SK-N-SH treated with all-trans-retinoic acid at 6 μM for 48 hours (cell line): ENCODE measurements at regions not wholly inside any gene's neighbourhood (a gene's known extent, or its start where the extent isn't known, plus 50 kb on each side); places are given as distances from the start of the nearest gene placed in this dataset.

Experiments used
- ATAC-seq: fragments of 200-7000 bp; cut with Tn5 transposase; 3 replicates; pipeline ENCODE4 v1.9.1; 2020; ENCODE audit warnings: mild to moderate bottlenecking, moderate library complexity
- BACH2 ChIP-seq: fragments of 250-450 bp; sonication (Bioruptor Pico); IDR thresholded peaks from 2 replicates; pipeline ENCODE4 v1.9.0; 2021; ENCODE audit warnings: mild to moderate bottlenecking, borderline replicate concordance
- CSDC2 ChIP-seq: fragments of 250-450 bp; sonication (Bioruptor Pico); IDR thresholded peaks from 2 replicates; pipeline ENCODE4 v1.5.0; 2020; ENCODE audit warnings: mild to moderate bottlenecking, moderate library complexity
- ESRRG ChIP-seq: fragments of 250-450 bp; sonication (Bioruptor Pico); IDR thresholded peaks from 2 replicates; pipeline ENCODE4 v1.6.1; 2021; ENCODE audit warnings: mild to moderate bottlenecking
- GLIS3 ChIP-seq: fragments of 250-450 bp; sonication (Bioruptor Pico); IDR thresholded peaks from 2 replicates; pipeline ENCODE4 v1.5.0; 2020; ENCODE audit warnings: mild to moderate bottlenecking, moderate library complexity
- ISL1 ChIP-seq: fragments of 250-450 bp; sonication (Bioruptor Pico); IDR thresholded peaks from 2 replicates; pipeline ENCODE4 v2.1.2; 2022; ENCODE audit warnings: mild to moderate bottlenecking, moderate library complexity
- OSR1 ChIP-seq: fragments of 250-450 bp; sonication (Bioruptor Pico); IDR thresholded peaks from 2 replicates; pipeline ENCODE4 v1.8.0; 2022; ENCODE audit warnings: moderate library complexity, mild to moderate bottlenecking, inconsistent platforms
- PPARA ChIP-seq: fragments of 250-450 bp; sonication (Bioruptor Pico); IDR thresholded peaks from 2 replicates; pipeline ENCODE4 v1.5.0; 2020; ENCODE audit warnings: mild to moderate bottlenecking, borderline replicate concordance
- RARB ChIP-seq: fragments of 250-450 bp; sonication (Bioruptor Pico); IDR thresholded peaks from 2 replicates; pipeline ENCODE4 v1.8.0; 2021; ENCODE audit warnings: mild to moderate bottlenecking, moderate library complexity
- SNAI2 ChIP-seq: fragments of 250-450 bp; sonication (Bioruptor Pico); IDR thresholded peaks from 2 replicates; pipeline ENCODE4 v1.5.0; 2020; ENCODE audit warnings: mild to moderate bottlenecking, moderate library complexity
- TCF4 ChIP-seq: fragments of 250-450 bp; sonication (Bioruptor Pico); IDR thresholded peaks from 2 replicates; pipeline ENCODE4 v1.8.0; 2021; ENCODE audit warnings: mild to moderate bottlenecking, moderate library complexity, borderline replicate concordance
- TOX ChIP-seq: fragments of 250-450 bp; sonication (Bioruptor Pico); IDR thresholded peaks from 2 replicates; pipeline ENCODE4 v1.8.0; 2021; ENCODE audit warnings: mild to moderate bottlenecking, moderate library complexity, borderline replicate concordance
- ZC3H10 ChIP-seq: fragments of 250-450 bp; sonication (Bioruptor Pico); IDR thresholded peaks from 2 replicates; pipeline ENCODE4 v1.5.1; 2021; ENCODE audit warnings: mild to moderate bottlenecking, moderate library complexity
- ZFP3 ChIP-seq: fragments of 250-450 bp; sonication (Bioruptor Pico); IDR thresholded peaks from 2 replicates; pipeline ENCODE4 v1.5.0; 2020; ENCODE audit warnings: mild to moderate bottlenecking, moderate library complexity
- ZFP30 ChIP-seq: fragments of 450-650 bp; formaldehyde crosslinking; IDR thresholded peaks from 2 replicates; pipeline ENCODE4 v1.5.0; 2022; ENCODE audit warnings: mild to moderate bottlenecking, moderate library complexity
- ZNF565 ChIP-seq: fragments of 450-650 bp; formaldehyde crosslinking; conservative IDR thresholded peaks from 2 replicates; pipeline ENCODE4 v1.5.0; 2020; ENCODE audit warnings: low read depth, mild to moderate bottlenecking, moderate library complexity
- ZNF70 ChIP-seq: fragments of 450-650 bp; formaldehyde crosslinking; IDR thresholded peaks from 2 replicates; pipeline ENCODE4 v1.5.0; 2020; ENCODE audit warnings: mild to moderate bottlenecking, moderate library complexity
- ZNF8 ChIP-seq: fragments of 450-650 bp; formaldehyde crosslinking; IDR thresholded peaks from 2 replicates; pipeline ENCODE4 v1.5.0; 2020; ENCODE audit warnings: mild to moderate bottlenecking, moderate library complexity
- TF ChIP-seq, protein P1 (sequence below): fragments of 250-450 bp; sonication (Bioruptor Pico); IDR thresholded peaks from 2 replicates; pipeline ENCODE4 v1.5.0; 2020; ENCODE audit warnings: mild to moderate bottlenecking, moderate library complexity
- TF ChIP-seq, protein P2 (sequence below): fragments of 250-450 bp; sonication (Bioruptor Pico); IDR thresholded peaks from 2 replicates; pipeline ENCODE4 v1.8.0; 2020; ENCODE audit warnings: mild to moderate bottlenecking, moderate library complexity, borderline replicate concordance
- TF ChIP-seq, protein P3 (sequence below): fragments of 250-450 bp; sonication (Bioruptor Pico); IDR thresholded peaks from 2 replicates; pipeline ENCODE4 v1.8.0; 2021; ENCODE audit warnings: low read depth, mild to moderate bottlenecking, moderate library complexity, borderline replicate concordance

DNA sequence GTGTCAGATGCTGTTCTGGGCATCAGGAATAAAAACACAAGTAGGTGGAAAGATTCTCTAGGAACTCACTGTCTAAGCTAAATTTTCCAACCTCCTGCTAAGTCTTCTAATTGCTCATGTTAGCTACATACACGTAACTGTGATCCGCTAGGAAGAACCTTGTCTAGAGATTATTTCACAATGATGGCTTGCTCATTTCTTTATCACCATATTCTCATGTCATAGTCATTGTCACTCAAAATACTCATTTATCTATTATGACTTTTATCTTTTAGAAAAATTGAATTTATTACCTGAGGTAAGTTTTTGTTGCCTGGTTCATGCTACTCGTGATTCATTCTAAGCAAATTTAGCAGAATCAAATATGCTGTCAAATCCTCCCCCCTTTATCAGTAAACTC, 1402.4 kb upstream of the FLRT2 start:
- ATAC-seq = no peak
- TF ChIP-seq, protein P1, sequence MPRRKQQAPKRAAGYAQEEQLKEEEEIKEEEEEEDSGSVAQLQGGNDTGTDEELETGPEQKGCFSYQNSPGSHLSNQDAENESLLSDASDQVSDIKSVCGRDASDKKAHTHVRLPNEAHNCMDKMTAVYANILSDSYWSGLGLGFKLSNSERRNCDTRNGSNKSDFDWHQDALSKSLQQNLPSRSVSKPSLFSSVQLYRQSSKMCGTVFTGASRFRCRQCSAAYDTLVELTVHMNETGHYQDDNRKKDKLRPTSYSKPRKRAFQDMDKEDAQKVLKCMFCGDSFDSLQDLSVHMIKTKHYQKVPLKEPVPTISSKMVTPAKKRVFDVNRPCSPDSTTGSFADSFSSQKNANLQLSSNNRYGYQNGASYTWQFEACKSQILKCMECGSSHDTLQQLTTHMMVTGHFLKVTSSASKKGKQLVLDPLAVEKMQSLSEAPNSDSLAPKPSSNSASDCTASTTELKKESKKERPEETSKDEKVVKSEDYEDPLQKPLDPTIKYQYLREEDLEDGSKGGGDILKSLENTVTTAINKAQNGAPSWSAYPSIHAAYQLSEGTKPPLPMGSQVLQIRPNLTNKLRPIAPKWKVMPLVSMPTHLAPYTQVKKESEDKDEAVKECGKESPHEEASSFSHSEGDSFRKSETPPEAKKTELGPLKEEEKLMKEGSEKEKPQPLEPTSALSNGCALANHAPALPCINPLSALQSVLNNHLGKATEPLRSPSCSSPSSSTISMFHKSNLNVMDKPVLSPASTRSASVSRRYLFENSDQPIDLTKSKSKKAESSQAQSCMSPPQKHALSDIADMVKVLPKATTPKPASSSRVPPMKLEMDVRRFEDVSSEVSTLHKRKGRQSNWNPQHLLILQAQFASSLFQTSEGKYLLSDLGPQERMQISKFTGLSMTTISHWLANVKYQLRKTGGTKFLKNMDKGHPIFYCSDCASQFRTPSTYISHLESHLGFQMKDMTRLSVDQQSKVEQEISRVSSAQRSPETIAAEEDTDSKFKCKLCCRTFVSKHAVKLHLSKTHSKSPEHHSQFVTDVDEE (CRISPR knock-in tag) = no peak
- TF ChIP-seq, protein P2, sequence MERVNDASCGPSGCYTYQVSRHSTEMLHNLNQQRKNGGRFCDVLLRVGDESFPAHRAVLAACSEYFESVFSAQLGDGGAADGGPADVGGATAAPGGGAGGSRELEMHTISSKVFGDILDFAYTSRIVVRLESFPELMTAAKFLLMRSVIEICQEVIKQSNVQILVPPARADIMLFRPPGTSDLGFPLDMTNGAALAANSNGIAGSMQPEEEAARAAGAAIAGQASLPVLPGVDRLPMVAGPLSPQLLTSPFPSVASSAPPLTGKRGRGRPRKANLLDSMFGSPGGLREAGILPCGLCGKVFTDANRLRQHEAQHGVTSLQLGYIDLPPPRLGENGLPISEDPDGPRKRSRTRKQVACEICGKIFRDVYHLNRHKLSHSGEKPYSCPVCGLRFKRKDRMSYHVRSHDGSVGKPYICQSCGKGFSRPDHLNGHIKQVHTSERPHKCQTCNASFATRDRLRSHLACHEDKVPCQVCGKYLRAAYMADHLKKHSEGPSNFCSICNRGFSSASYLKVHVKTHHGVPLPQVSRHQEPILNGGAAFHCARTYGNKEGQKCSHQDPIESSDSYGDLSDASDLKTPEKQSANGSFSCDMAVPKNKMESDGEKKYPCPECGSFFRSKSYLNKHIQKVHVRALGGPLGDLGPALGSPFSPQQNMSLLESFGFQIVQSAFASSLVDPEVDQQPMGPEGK (CRISPR knock-in tag) = no peak
- TF ChIP-seq ZC3H10 (CRISPR knock-in tag) = no peak
- TF ChIP-seq, protein P3, sequence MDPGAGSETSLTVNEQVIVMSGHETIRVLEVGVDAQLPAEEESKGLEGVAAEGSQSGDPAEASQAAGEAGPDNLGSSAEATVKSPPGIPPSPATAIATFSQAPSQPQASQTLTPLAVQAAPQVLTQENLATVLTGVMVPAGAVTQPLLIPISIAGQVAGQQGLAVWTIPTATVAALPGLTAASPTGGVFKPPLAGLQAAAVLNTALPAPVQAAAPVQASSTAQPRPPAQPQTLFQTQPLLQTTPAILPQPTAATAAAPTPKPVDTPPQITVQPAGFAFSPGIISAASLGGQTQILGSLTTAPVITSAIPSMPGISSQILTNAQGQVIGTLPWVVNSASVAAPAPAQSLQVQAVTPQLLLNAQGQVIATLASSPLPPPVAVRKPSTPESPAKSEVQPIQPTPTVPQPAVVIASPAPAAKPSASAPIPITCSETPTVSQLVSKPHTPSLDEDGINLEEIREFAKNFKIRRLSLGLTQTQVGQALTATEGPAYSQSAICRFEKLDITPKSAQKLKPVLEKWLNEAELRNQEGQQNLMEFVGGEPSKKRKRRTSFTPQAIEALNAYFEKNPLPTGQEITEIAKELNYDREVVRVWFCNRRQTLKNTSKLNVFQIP = no peak
- TF ChIP-seq BACH2 (CRISPR knock-in tag) = no peak
- no peak for TF ChIP-seq SNAI2
- no peak for TF ChIP-seq ZFP30
- TF ChIP-seq ZNF70 (CRISPR knock-in tag) = no peak
- TF ChIP-seq RARB = no peak
- TF ChIP-seq OSR1 (CRISPR knock-in tag) = no peak
- no peak for TF ChIP-seq ZFP3 (CRISPR knock-in tag)

DNA sequence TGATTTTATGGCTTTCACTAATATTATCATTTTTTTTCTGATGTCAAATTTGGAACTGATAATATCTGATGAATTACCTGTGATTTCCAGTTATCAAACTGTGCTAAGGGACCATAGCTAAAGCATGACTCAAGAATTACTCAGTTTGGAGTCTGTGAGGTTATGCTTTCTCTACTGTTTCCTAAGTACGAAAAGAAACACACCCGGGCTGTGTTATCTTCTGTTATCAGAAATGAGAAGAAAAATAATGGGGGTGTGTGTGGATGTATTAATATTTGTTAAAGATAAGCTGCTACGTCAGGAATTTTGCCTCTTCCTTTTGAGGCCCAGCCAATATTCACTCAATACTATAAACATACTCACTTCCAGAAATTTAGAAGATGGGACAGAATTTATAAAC, 1401.9 kb upstream of the FLRT2 start:
- TF ChIP-seq ISL1 (CRISPR knock-in tag) = peak; percentile 52
- TF ChIP-seq, protein P3 = no peak
- TF ChIP-seq, all 23 proteins: peak for 1
- no peak for ATAC-seq

DNA sequence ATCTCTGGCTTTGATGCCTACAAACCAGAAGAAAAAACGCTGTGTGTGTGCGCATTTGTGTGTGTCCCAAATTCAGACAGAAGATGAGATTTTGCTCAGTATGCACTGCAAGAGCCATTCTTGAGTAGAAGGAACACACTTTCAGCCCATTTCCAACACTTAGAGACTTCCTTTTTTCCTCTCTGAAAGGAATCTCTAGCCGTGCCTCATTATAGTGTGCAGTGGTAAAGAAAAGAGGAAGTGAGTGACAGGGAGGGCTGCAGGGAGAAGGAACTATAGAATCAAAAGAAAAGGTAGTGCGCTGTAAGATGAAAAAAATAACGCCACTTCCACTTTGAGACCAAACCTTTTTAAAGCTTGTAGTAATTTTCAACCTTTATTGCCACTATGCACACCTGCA, 1400.9 kb upstream of the FLRT2 start:
- no peak for ATAC-seq
- TF ChIP-seq ESRRG (CRISPR knock-in tag) (no peak), SNAI2 (no peak), BACH2 (CRISPR knock-in tag) (no peak), ZNF8 (CRISPR knock-in tag) (no peak)

DNA sequence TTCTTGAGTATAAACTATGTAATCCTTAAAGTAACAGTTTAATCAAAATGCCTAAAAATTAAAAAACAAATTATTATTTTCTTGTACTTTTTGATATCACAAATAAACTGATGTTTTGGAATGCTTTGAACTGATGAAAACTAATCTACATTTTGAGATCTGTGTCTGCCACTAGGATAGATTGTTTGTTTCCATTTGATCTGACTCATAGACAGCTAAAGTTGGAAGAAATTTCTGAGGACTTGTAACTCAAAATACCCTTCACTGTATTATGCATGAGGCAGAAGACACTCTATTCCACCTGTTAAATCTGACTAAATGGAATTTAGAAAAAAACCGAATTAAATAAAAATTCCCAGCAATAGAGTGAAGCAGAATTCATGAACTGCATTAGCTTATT, 1400.0 kb upstream of the FLRT2 start:
- ATAC-seq = no peak
- TF ChIP-seq ZNF8 (CRISPR knock-in tag) (no peak), TOX (no peak), BACH2 (CRISPR knock-in tag) (no peak), SNAI2 (no peak), ZFP30 (no peak), ISL1 (CRISPR knock-in tag) (no peak)
- TF ChIP-seq, protein P1 (CRISPR knock-in tag) = no peak

DNA sequence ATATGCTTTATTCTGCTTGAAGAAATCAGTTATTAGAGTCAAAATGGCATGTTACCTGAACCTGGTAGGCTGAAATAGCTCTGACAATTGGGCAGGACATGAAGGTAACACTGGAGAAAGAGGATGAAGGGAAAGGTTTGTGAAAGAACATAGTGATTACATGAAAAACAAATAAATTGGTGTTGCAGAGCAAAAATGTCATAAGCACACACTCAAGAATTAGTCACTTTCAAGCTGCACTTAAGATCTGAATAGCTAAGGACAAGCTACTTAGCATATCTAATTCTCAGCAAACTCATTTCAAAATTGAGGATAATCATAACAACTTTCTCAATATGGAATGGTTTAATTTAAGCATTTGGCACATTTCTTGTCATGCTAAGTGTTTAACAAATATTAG, 1398.0 kb upstream of the FLRT2 start:
- no peak for ATAC-seq
- TF ChIP-seq ZNF8 (CRISPR knock-in tag) (no peak), GLIS3 (CRISPR knock-in tag) (no peak), TCF4 (no peak), ZNF565 (CRISPR knock-in tag) (no peak), ESRRG (CRISPR knock-in tag) (no peak), RARB (no peak), PPARA (CRISPR knock-in tag) (no peak), OSR1 (CRISPR knock-in tag) (no peak), CSDC2 (CRISPR knock-in tag) (no peak), BACH2 (CRISPR knock-in tag) (no peak), ZC3H10 (CRISPR knock-in tag) (no peak), SNAI2 (no peak)
- TF ChIP-seq, protein P1 (CRISPR knock-in tag) = no peak
